Naive thymus-derived CD4-positive, alpha-beta T cell (primary cell): ENCODE measurements at regions not wholly inside any gene's neighbourhood (a gene's known extent, or its start where the extent isn't known, plus 50 kb on each side); places are given as distances from the start of the nearest gene placed in this dataset.

ENCODE experiments used
- ATAC-seq: fragments of 150-1000 bp; cut with Tn5 transposase; 2 replicates; pipeline ENCODE4 v1.10.0; 2021; ENCODE audit warnings: mild to moderate bottlenecking, moderate library complexity
- CTCF ChIA-PET: fragments of 350-600 bp; sonication (Branson Sonifier 250); formaldehyde crosslinking; loops from one replicate; lab custom pipeline; 2021; ENCODE audit warnings: antibody characterized with exemption; lab: Charles Lee
- POLR2A ChIA-PET: fragments of 350-600 bp; sonication (Branson Sonifier 250); formaldehyde crosslinking; loops from one replicate; lab custom pipeline; 2021; ENCODE audit warnings: antibody characterized with exemption, inconsistent platforms; lab: Charles Lee
- DNase-seq, 9 donors: peaks; one replicate each; pipeline versions ENCODE4 v3.0.0 to v3.0.0-alpha.2; 2020 to 2022; ENCODE audit warnings: mixed read lengths in 1 of 9
- H3K27ac ChIP-seq: one replicate; pipeline ENCODE4 v1.7.0; 2013; ENCODE audit warnings: mild to moderate bottlenecking, low read depth, low read length, moderate library complexity
- H3K27me3 ChIP-seq, 2 donors: one replicate each; pipeline ENCODE4 v1.7.0; 2013; ENCODE audit warnings: low read length in 2 of 2, mild to moderate bottlenecking in 2 of 2, moderate library complexity in 2 of 2; ENCODE audit not compliant: control insufficient read depth in 2 of 2, insufficient read depth in 2 of 2
- H3K36me3 ChIP-seq, 3 experiments: 1 replicate in 2 of 3; 2 replicates in 1 of 3; pipeline ENCODE4 v1.7.0; 2013; ENCODE audit warnings: low read length in 3 of 3, mild to moderate bottlenecking in 3 of 3, moderate library complexity in 1 of 3; ENCODE audit not compliant: insufficient read depth in 3 of 3, control insufficient read depth in 2 of 3
- H3K4me1 ChIP-seq, 2 donors: one replicate each; pipeline ENCODE4 v1.7.0; 2013; ENCODE audit warnings: low read length in 2 of 2, mild to moderate bottlenecking in 2 of 2, moderate library complexity in 1 of 2; ENCODE audit not compliant: control insufficient read depth in 2 of 2, insufficient read depth in 2 of 2
- H3K4me3 ChIP-seq: 2 replicates; pipeline ENCODE4 v1.7.0; 2013; ENCODE audit warnings: mild to moderate bottlenecking, low read length
- H3K9me3 ChIP-seq, 3 experiments: 1 replicate in 2 of 3; 2 replicates in 1 of 3; pipeline ENCODE4 v1.7.0; 2013; ENCODE audit warnings: low read length in 3 of 3; ENCODE audit not compliant: control insufficient read depth in 2 of 3
- H3K27ac Mint-ChIP-seq, 9 donors: one replicate each; pipeline ENCODE4 v1.8.0; 2020 to 2022; ENCODE audit warnings: mixed read lengths in 9 of 9, mild to moderate bottlenecking in 8 of 9, moderate library complexity in 5 of 9, inconsistent platforms in 2 of 9
- H3K27me3 Mint-ChIP-seq, 5 donors: one replicate each; pipeline ENCODE4 v1.8.0; 2021 to 2022; ENCODE audit warnings: mixed read lengths in 5 of 5, mild to moderate bottlenecking in 1 of 5
- H3K36me3 Mint-ChIP-seq, 5 donors: one replicate each; pipeline ENCODE4 v1.8.0; 2020 to 2022; ENCODE audit warnings: mixed read lengths in 5 of 5, mild to moderate bottlenecking in 3 of 5, inconsistent platforms in 1 of 5
- H3K4me1 Mint-ChIP-seq, 7 donors: one replicate each; pipeline ENCODE4 v1.8.0; 2020 to 2022; ENCODE audit warnings: mixed read lengths in 7 of 7, mild to moderate bottlenecking in 3 of 7, inconsistent platforms in 1 of 7
- H3K4me3 Mint-ChIP-seq, 10 donors: one replicate each; pipeline ENCODE4 v1.8.0; 2020 to 2022; ENCODE audit warnings: mild to moderate bottlenecking in 10 of 10, mixed read lengths in 10 of 10, moderate library complexity in 6 of 10, inconsistent platforms in 2 of 10
- H3K9me3 Mint-ChIP-seq, 11 donors: one replicate each; pipeline ENCODE4 v1.8.0; 2020 to 2022; ENCODE audit warnings: mixed read lengths in 11 of 11, mild to moderate bottlenecking in 4 of 11, inconsistent platforms in 1 of 11, moderate library complexity in 1 of 11
- intact Hi-C, 2 donors: fragments of 100-400 bp; cut with micrococcal nuclease; formaldehyde crosslinking; loops; one replicate each; pipeline ENCODE4 v1.15.1; 2023

GRCh38 chr10:44807451-44807850 lies 103.7 kb upstream of the TMEM72 start:
- H3K27ac Mint-ChIP-seq, result no peak overlapping the region
- no peaks in the 10 kb centered on the region for H3K36me3 ChIP-seq
- no peaks in the 10 kb centered on the region for H3K9me3 ChIP-seq
- H3K4me3 Mint-ChIP-seq, result no peak overlapping the region
- ChIA-PET CTCF (no interaction called here), POLR2A (no interaction called here)
- no peak overlapping the region for H3K27ac ChIP-seq
- H3K36me3 Mint-ChIP-seq, result no peaks in the 10 kb centered on the region
- no peak for DNase-seq
- no peaks in the 10 kb centered on the region for H3K4me1 ChIP-seq
- H3K27me3 Mint-ChIP-seq, result peaks cover 4 to 26% (median 24%) of the 10 kb centered on the region in 5 donors
- peaks cover 0 to 8% (median 0%) of the 10 kb centered on the region in 11 donors for H3K9me3 Mint-ChIP-seq
- no peaks in the 10 kb centered on the region for H3K27me3 ChIP-seq
- no peak for ATAC-seq
- no peaks in the 10 kb centered on the region for H3K4me1 Mint-ChIP-seq
- intact Hi-C loops, result no loop called here
- H3K4me3 ChIP-seq, result no peak overlapping the region

GRCh38 chr10:44809647-44810046 lies 101.5 kb upstream of the TMEM72 start:
- DNase-seq (no peak), ATAC-seq (no peak)
- no peak overlapping the region for H3K27ac Mint-ChIP-seq
- peaks cover 0 to 17% (median 4%) of the 10 kb centered on the region in 11 donors for H3K9me3 Mint-ChIP-seq
- H3K4me1 ChIP-seq, result no peaks in the 10 kb centered on the region
- H3K27me3 Mint-ChIP-seq, result peaks cover 4 to 20% (median 16%) of the 10 kb centered on the region in 5 donors
- H3K27me3 ChIP-seq, result no peaks in the 10 kb centered on the region
- no peaks in the 10 kb centered on the region for H3K4me1 Mint-ChIP-seq
- H3K9me3 ChIP-seq, result no peaks in the 10 kb centered on the region
- CTCF ChIA-PET, result no interaction called here
- intact Hi-C loops, result no loop called here
- H3K36me3 ChIP-seq, result no peaks in the 10 kb centered on the region
- POLR2A ChIA-PET, result no interaction called here
- H3K4me3 ChIP-seq, result no peak overlapping the region
- no peak overlapping the region for H3K27ac ChIP-seq
- no peaks in the 10 kb centered on the region for H3K36me3 Mint-ChIP-seq
- no peak overlapping the region for H3K4me3 Mint-ChIP-seq

GRCh38 chr10:44811072-44811471 lies 100.1 kb upstream of the TMEM72 start:
- CTCF ChIA-PET, result no interaction called here
- H3K27ac ChIP-seq, result no peak overlapping the region
- H3K4me3 ChIP-seq, result no peak overlapping the region
- POLR2A ChIA-PET, result no interaction called here
- DNase-seq (no peak), ATAC-seq (no peak)
- Mint-ChIP-seq H3K4me3 (no peak overlapping the region), H3K36me3 (no peaks in the 10 kb centered on the region), H3K4me1 (no peaks in the 10 kb centered on the region), H3K27me3 (peaks cover 0 to 10% (median 6%) of the 10 kb centered on the region in 5 donors), H3K9me3 (peaks cover 0 to 17% (median 4%) of the 10 kb centered on the region in 11 donors), H3K27ac (no peak overlapping the region)
- no peaks in the 10 kb centered on the region for H3K36me3 ChIP-seq
- H3K4me1 ChIP-seq, result no peaks in the 10 kb centered on the region
- no peaks in the 10 kb centered on the region for H3K27me3 ChIP-seq
- H3K9me3 ChIP-seq, result no peaks in the 10 kb centered on the region
- intact Hi-C loops, result no loop called here

GRCh38 chr10:44813201-44813600 lies 97.9 kb upstream of the TMEM72 start:
- H3K36me3 Mint-ChIP-seq, result no peaks in the 10 kb centered on the region
- H3K9me3 ChIP-seq, result no peaks in the 10 kb centered on the region
- no peaks in the 10 kb centered on the region for H3K36me3 ChIP-seq
- intact Hi-C loops, result no loop called here
- H3K27me3 Mint-ChIP-seq, result peaks cover 4 to 20% (median 10%) of the 10 kb centered on the region in 5 donors
- no peaks in the 10 kb centered on the region for H3K27me3 ChIP-seq
- no peak overlapping the region for H3K4me3 Mint-ChIP-seq
- peaks cover 0 to 17% (median 4%) of the 10 kb centered on the region in 11 donors for H3K9me3 Mint-ChIP-seq
- H3K27ac ChIP-seq, result no peak overlapping the region
- H3K4me3 ChIP-seq, result no peak overlapping the region
- CTCF ChIA-PET, result no interaction called here
- DNase-seq (no peak), ATAC-seq (no peak)
- no peaks in the 10 kb centered on the region for H3K4me1 ChIP-seq
- no peaks in the 10 kb centered on the region for H3K4me1 Mint-ChIP-seq
- POLR2A ChIA-PET, result no interaction called here
- no peak overlapping the region for H3K27ac Mint-ChIP-seq

- no peak overlapping the region for H3K27ac ChIP-seq
- Mint-ChIP-seq H3K4me3 (no peak overlapping the region), H3K36me3 (no peaks in the 10 kb centered on the region), H3K9me3 (peaks cover 0 to 8% (median 4%) of the 10 kb centered on the region in 11 donors), H3K27ac (no peak overlapping the region), H3K27me3 (peaks cover 4 to 26% (median 10%) of the 10 kb centered on the region in 5 donors), H3K4me1 (no peaks in the 10 kb centered on the region)
- H3K9me3 ChIP-seq, result no peaks in the 10 kb centered on the region
- ChIA-PET POLR2A (no interaction called here), CTCF (no interaction called here)
- no peak overlapping the region for H3K4me3 ChIP-seq
- no peaks in the 10 kb centered on the region for H3K36me3 ChIP-seq
- no peaks in the 10 kb centered on the region for H3K27me3 ChIP-seq
- intact Hi-C loops, result no loop called here
- H3K4me1 ChIP-seq, result no peaks in the 10 kb centered on the region
- DNase-seq (no peak), ATAC-seq (no peak)
These were observed 96.2 kb upstream of the TMEM72 start for GRCh38 chr10:44814929-44815328.

- Histone ChIP-seq H3K4me3 (no peak overlapping the region), H3K27ac (no peak overlapping the region), H3K36me3 (no peaks in the 10 kb centered on the region), H3K9me3 (no peaks in the 10 kb centered on the region), H3K4me1 (no peaks in the 10 kb centered on the region), H3K27me3 (no peaks in the 10 kb centered on the region)
- intact Hi-C loops, result no loop called here
- Mint-ChIP-seq H3K27me3 (peaks cover 4 to 38% (median 16%) of the 10 kb centered on the region in 5 donors), H3K9me3 (peaks cover 0 to 8% (median 4%) of the 10 kb centered on the region in 11 donors), H3K36me3 (no peaks in the 10 kb centered on the region), H3K4me1 (no peaks in the 10 kb centered on the region), H3K4me3 (no peak overlapping the region), H3K27ac (no peak overlapping the region)
- DNase-seq, result no peak
- ATAC-seq, result no peak
- ChIA-PET CTCF (interaction anchor here (0.6 kb wide), 1 partner anchor 995 kb away, joined by 3 read pairs; no protein-coding TSS in a partner anchor), POLR2A (no interaction called here)
These were observed 93.0 kb upstream of the TMEM72 start for GRCh38 chr10:44818041-44818649.

- no peak for ATAC-seq
These were observed 92.4 kb upstream of the TMEM72 start for GRCh38 chr10:44818701-44819127.

More at GRCh38 chr10:44818701-44819127, 92.4 kb upstream of the TMEM72 start:
- H3K27me3 Mint-ChIP-seq, result peaks cover 6 to 35% (median 12%) of the 10 kb centered on the region in 5 donors
- CTCF ChIA-PET, result no interaction called here
- no peaks in the 10 kb centered on the region for H3K36me3 ChIP-seq
- no peak overlapping the region for H3K4me3 Mint-ChIP-seq
- POLR2A ChIA-PET, result no interaction called here
- H3K36me3 Mint-ChIP-seq, result no peaks in the 10 kb centered on the region
- no peaks in the 10 kb centered on the region for H3K4me1 ChIP-seq
- H3K27me3 ChIP-seq, result no peaks in the 10 kb centered on the region
- no peak overlapping the region for H3K27ac Mint-ChIP-seq
- H3K4me3 ChIP-seq, result no peak overlapping the region
- H3K9me3 Mint-ChIP-seq, result peaks cover 0 to 6% (median 1%) of the 10 kb centered on the region in 11 donors
- H3K4me1 Mint-ChIP-seq, result no peaks in the 10 kb centered on the region
- intact Hi-C loops, result no loop called here
- no peak overlapping the region for H3K27ac ChIP-seq
- H3K9me3 ChIP-seq, result no peaks in the 10 kb centered on the region
- DNase-seq, result no peak
